Astrocyte (in vitro differentiated cells and primary cell): ENCODE measurements at regions not wholly inside any gene's neighbourhood (a gene's known extent, or its start where the extent isn't known, plus 50 kb on each side); places are given as distances from the start of the nearest gene placed in this dataset.

ENCODE experiments used
- CTCF ChIP-seq: IDR thresholded peaks from 2 replicates; pipeline ENCODE4 v1.5.1; 2011; ENCODE audit warnings: low read depth, mild to moderate bottlenecking, inconsistent platforms, low read length, moderate library complexity; ENCODE audit not compliant: insufficient read depth
- EZH2 ChIP-seq: IDR thresholded peaks from 2 replicates; pipeline ENCODE4 v1.6.1; 2012; ENCODE audit warnings: mild to moderate bottlenecking, low read length, inconsistent platforms; ENCODE audit not compliant: insufficient read depth

DNA sequence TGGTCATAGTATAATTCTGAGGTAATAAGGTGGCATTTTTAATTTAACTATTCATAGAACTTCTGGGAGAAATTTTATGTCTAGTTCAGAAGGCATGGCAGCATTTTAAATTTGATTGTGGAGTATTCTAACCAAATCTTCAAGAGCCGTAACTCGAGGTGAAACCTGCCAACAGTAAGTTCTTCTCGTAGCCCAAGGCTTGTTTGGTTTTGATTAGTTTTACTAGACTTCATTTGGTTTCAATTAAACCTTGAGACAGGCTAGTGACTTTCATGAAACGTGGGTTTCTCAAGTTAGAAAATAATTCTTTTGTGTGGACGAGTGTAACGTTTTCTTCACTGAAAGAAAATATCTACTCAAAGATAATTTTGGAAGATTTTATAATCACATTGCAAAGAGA lies 395.5 kb downstream of the USP25 start:
- no peak for TF ChIP-seq CTCF
- no peak for TF ChIP-seq EZH2
